A549 (cell line): ENCODE measurements at regions not wholly inside any gene's neighbourhood (a gene's known extent, or its start where the extent isn't known, plus 50 kb on each side); places are given as distances from the start of the nearest gene placed in this dataset.

Experiments used
- BHLHE40 ChIP-seq: IDR thresholded peaks from 2 replicates; pipeline ENCODE4 v1.6.1; 2012; ENCODE audit warnings: low read depth, low read length, inconsistent platforms
- CEBPB ChIP-seq, 2 experiments: fragments of >200 bp in 1 of 2; sonication (Bioruptor Twin) in 1 of 2; formaldehyde crosslinking in 1 of 2; IDR thresholded peaks; 2 replicates each; pipeline ENCODE4 v1.6.1; 2012 to 2016
- CHD4 ChIP-seq: fragments of 200-600 bp; sonication (generic); IDR thresholded peaks from 2 replicates; pipeline ENCODE4 v1.6.1; 2016; ENCODE audit warnings: antibody characterized with exemption, mild to moderate bottlenecking, borderline replicate concordance
- EP300 ChIP-seq, 2 experiments: fragments of >200 bp; sonication (Bioruptor Twin); formaldehyde crosslinking; IDR thresholded peaks; 2 replicates in 1 of 2; 3 replicates in 1 of 2; pipeline ENCODE4 v1.6.1; 2016 to 2017
- MAFK ChIP-seq: fragments of 450-650 bp; IDR thresholded peaks from 2 replicates; pipeline ENCODE4 v1.6.1; 2014; ENCODE audit not compliant: partially characterized antibody
- NPAS2 ChIP-seq: fragments of 250-450 bp; sonication (Bioruptor Pico); IDR thresholded peaks from 2 replicates; pipeline ENCODE4 v1.8.0; 2022; ENCODE audit warnings: mild to moderate bottlenecking, moderate library complexity, borderline replicate concordance
- POLR2A ChIP-seq: IDR thresholded peaks from 2 replicates; pipeline ENCODE4 v1.6.1; 2012; ENCODE audit warnings: mild to moderate bottlenecking, low read length
- SMC3 ChIP-seq: fragments of >200 bp; sonication (Bioruptor Twin); formaldehyde crosslinking; IDR thresholded peaks from 3 replicates; pipeline ENCODE4 v1.6.1; 2018; ENCODE audit warnings: inconsistent platforms
- TF ChIP-seq, protein P1 (sequence below): fragments of >200 bp; sonication (Bioruptor Twin); formaldehyde crosslinking; IDR thresholded peaks from 3 replicates; pipeline ENCODE4 v1.5.1; 2016
- TF ChIP-seq, protein P2 (sequence below): fragments of >200 bp; sonication (Bioruptor Twin); formaldehyde crosslinking; IDR thresholded peaks from 3 replicates; pipeline ENCODE4 v1.6.1; 2016

DNA sequence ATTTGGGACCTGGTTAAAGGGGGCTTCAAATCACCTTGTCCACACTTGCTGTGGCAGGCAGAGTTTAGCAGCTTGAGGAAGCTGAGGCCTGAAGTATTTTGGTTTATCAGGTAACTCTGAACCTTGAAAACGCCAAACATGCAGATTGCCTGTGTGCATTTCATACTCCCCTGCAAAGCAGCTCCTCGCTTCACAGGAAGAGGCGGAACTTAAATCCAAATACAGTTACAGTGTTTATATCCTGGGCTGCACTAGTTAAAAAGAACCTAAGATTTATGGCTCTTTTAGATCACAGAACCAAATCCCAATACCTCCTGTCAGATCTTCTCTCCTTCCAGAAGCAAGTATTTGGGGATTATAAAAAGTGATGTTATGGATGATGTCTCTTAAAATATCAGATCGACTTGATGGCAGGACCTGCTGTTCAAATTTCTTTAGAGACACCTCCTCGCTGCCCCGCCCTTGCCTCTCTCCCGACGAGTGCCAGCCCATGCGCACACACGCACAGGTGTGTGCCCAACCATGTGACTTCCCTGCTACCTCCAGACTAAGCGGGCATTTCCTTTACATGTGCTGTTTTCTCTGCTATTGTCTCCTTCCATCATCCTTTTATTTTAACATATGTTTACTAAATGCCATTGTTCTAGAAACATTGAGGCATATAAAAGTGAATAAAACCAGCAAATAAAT lies 224.6 kb upstream of the FOXQ1 start:
- TF ChIP-seq, protein P1, sequence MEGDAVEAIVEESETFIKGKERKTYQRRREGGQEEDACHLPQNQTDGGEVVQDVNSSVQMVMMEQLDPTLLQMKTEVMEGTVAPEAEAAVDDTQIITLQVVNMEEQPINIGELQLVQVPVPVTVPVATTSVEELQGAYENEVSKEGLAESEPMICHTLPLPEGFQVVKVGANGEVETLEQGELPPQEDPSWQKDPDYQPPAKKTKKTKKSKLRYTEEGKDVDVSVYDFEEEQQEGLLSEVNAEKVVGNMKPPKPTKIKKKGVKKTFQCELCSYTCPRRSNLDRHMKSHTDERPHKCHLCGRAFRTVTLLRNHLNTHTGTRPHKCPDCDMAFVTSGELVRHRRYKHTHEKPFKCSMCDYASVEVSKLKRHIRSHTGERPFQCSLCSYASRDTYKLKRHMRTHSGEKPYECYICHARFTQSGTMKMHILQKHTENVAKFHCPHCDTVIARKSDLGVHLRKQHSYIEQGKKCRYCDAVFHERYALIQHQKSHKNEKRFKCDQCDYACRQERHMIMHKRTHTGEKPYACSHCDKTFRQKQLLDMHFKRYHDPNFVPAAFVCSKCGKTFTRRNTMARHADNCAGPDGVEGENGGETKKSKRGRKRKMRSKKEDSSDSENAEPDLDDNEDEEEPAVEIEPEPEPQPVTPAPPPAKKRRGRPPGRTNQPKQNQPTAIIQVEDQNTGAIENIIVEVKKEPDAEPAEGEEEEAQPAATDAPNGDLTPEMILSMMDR: no peak
- TF ChIP-seq CHD4 (no peak), SMC3 (no peak), MAFK (no peak), POLR2A (no peak), BHLHE40 (no peak), EP300 (IDR thresholded peaks at IDR 0.05) (no peak), CEBPB (IDR thresholded peaks at IDR 0.05) (no peak), NPAS2 (CRISPR knock-in tag) (no peak)
- TF ChIP-seq, protein P2, sequence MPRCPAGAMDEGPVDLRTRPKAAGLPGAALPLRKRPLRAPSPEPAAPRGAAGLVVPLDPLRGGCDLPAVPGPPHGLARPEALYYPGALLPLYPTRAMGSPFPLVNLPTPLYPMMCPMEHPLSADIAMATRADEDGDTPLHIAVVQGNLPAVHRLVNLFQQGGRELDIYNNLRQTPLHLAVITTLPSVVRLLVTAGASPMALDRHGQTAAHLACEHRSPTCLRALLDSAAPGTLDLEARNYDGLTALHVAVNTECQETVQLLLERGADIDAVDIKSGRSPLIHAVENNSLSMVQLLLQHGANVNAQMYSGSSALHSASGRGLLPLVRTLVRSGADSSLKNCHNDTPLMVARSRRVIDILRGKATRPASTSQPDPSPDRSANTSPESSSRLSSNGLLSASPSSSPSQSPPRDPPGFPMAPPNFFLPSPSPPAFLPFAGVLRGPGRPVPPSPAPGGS: no peak
